ENCODE measurements at regions not wholly inside any gene's neighbourhood (a gene's known extent, or its start where the extent isn't known, plus 50 kb on each side); places are given as distances from the start of the nearest gene placed in this dataset.
"Not testable (repeated sequence)": the region's sequence is repeated elsewhere in the genome, so short reads cannot be mapped to it uniquely, and the experiment has no call there.

GRCh38 chr4:189734648-189735267 is 205.9 kb upstream of the FRG1 start:
- DNase-seq: not testable (repeated sequence)

GRCh38 chr4:189736656-189737055 is 204.0 kb upstream of the FRG1 start:
- not testable (repeated sequence) for DNase-seq

- not testable (repeated sequence) for DNase-seq
These were observed 200.6 kb upstream of the FRG1 start for GRCh38 chr4:189740118-189740517.

- no peak for DNase-seq
These were observed 199.8 kb upstream of the FRG1 start for GRCh38 chr4:189740873-189741272.

- DNase-seq: not testable (repeated sequence)
These were observed 187.6 kb upstream of the FRG1 start for GRCh38 chr4:189753092-189753491.

GRCh38 chr4:189763583-189763982 is 177.1 kb upstream of the FRG1 start:
- DNase-seq: no peak

GRCh38 chr4:189765301-189765700 is 175.4 kb upstream of the FRG1 start:
- no peak for DNase-seq

- no peak for DNase-seq
These were observed 174.9 kb upstream of the FRG1 start for GRCh38 chr4:189765736-189766135.

- no peak for DNase-seq
These were observed 172.7 kb upstream of the FRG1 start for GRCh38 chr4:189767941-189768340.

GRCh38 chr4:189769131-189769530 is 171.5 kb upstream of the FRG1 start:
- no peak for DNase-seq

GRCh38 chr4:189771696-189772361 is 168.8 kb upstream of the FRG1 start:
- no peak for DNase-seq

- DNase-seq: no peak
These were observed 166.8 kb upstream of the FRG1 start for GRCh38 chr4:189773909-189774308.

- DNase-seq: no peak
These were observed 161.2 kb upstream of the FRG1 start for GRCh38 chr4:189779281-189779980.

GRCh38 chr4:189780391-189780790 is 160.3 kb upstream of the FRG1 start:
- DNase-seq: no peak

GRCh38 chr4:189784651-189785050 is 156.0 kb upstream of the FRG1 start:
- no peak for DNase-seq

GRCh38 chr4:189785257-189785656 is 155.4 kb upstream of the FRG1 start:
- DNase-seq: no peak

- no peak for DNase-seq
These were observed 154.2 kb upstream of the FRG1 start for GRCh38 chr4:189786447-189786846.

- DNase-seq: no peak
These were observed 153.2 kb upstream of the FRG1 start for GRCh38 chr4:189787216-189788031.

- peak; percentile 52 for DNase-seq
These were observed 147.6 kb upstream of the FRG1 start for GRCh38 chr4:189792924-189793618.

- DNase-seq: no peak
These were observed 140.1 kb upstream of the FRG1 start for GRCh38 chr4:189800545-189801088.

- no peak for DNase-seq
These were observed 137.8 kb upstream of the FRG1 start for GRCh38 chr4:189802884-189803283.

GRCh38 chr4:189804894-189805293 is 135.8 kb upstream of the FRG1 start:
- no peak for DNase-seq
